MM.1S (cell line): ENCODE measurements at regions not wholly inside any gene's neighbourhood (a gene's known extent, or its start where the extent isn't known, plus 50 kb on each side); places are given as distances from the start of the nearest gene placed in this dataset.

Experiments used
- DNase-seq: peaks from one replicate; pipeline ENCODE4 v3.0.0-alpha.2; 2015
- H2AFZ ChIP-seq: fragments of 300-600 bp; sonication (generic); 2 replicates; pipeline ENCODE4 v1.6.0; 2016; ENCODE audit warnings: antibody characterized with exemption, low read length
- H3F3A ChIP-seq: fragments of 300-600 bp; sonication (generic); 2 replicates; pipeline ENCODE4 v1.6.1; 2016; ENCODE audit warnings: mild to moderate bottlenecking, antibody characterized with exemption, low read length, moderate library complexity, mixed read lengths; ENCODE audit not compliant: insufficient read depth
- H3K27ac ChIP-seq: fragments of 300-600 bp; sonication (generic); 2 replicates; pipeline ENCODE4 v1.5.1; 2016; ENCODE audit warnings: mild to moderate bottlenecking, low read length
- H3K27me3 ChIP-seq: fragments of 300-600 bp; sonication (generic); replicated peaks from 2 replicates; pipeline ENCODE4 v1.6.0; 2016; ENCODE audit warnings: low read length; ENCODE audit not compliant: insufficient read depth
- H3K36me3 ChIP-seq: fragments of 300-600 bp; sonication (generic); replicated peaks from 2 replicates; pipeline ENCODE4 v1.6.1; 2016; ENCODE audit warnings: mild to moderate bottlenecking, low read length, mixed read lengths; ENCODE audit not compliant: insufficient read depth
- H3K4me1 ChIP-seq: fragments of 300-600 bp; sonication (generic); 2 replicates; pipeline ENCODE4 v1.6.1; 2016; ENCODE audit warnings: low read length, mixed read lengths
- H3K4me2 ChIP-seq: fragments of 300-600 bp; sonication (generic); 2 replicates; pipeline ENCODE4 v1.6.0; 2016; ENCODE audit warnings: low read depth, low read length
- H3K4me3 ChIP-seq: fragments of 300-600 bp; sonication (generic); 2 replicates; pipeline ENCODE4 v1.5.1; 2016; ENCODE audit warnings: low read length, mixed read lengths
- H3K79me2 ChIP-seq: fragments of 300-600 bp; sonication (generic); 2 replicates; pipeline ENCODE4 v1.6.1; 2016; ENCODE audit warnings: mixed run types, low read length, mixed read lengths
- H3K9ac ChIP-seq: fragments of 300-600 bp; sonication (generic); 2 replicates; pipeline ENCODE4 v1.6.1; 2016; ENCODE audit warnings: low read length, mixed read lengths
- H3K9me2 ChIP-seq: fragments of 300-600 bp; sonication (generic); replicated peaks from 2 replicates; pipeline ENCODE4 v1.6.1; 2016; ENCODE audit warnings: mild to moderate bottlenecking, low read length, mixed read lengths; ENCODE audit not compliant: insufficient read depth
- H3K9me3 ChIP-seq: fragments of 300-600 bp; sonication (generic); replicated peaks from 2 replicates; pipeline ENCODE4 v1.6.1; 2016; ENCODE audit warnings: mild to moderate bottlenecking, low read length, mixed read lengths; ENCODE audit not compliant: insufficient read depth
- H4K20me1 ChIP-seq: fragments of 300-600 bp; sonication (generic); 2 replicates; pipeline ENCODE4 v1.6.1; 2016; ENCODE audit warnings: mild to moderate bottlenecking, low read length, moderate library complexity, mixed read lengths; ENCODE audit not compliant: insufficient read depth
- EZH2 ChIP-seq: fragments of 300-600 bp; sonication (generic); optimal IDR thresholded peaks from 2 replicates; pipeline ENCODE3; 2017; ENCODE audit warnings: low read depth, mild to moderate bottlenecking, antibody characterized with exemption, low read length, mixed read lengths
- EZH2phosphoT487 ChIP-seq: fragments of 300-600 bp; sonication (generic); IDR thresholded peaks from 2 replicates; pipeline ENCODE4 v1.6.1; 2018; ENCODE audit warnings: antibody characterized with exemption, low read length
- TF ChIP-seq, protein P1 (sequence below): fragments of 300-600 bp; sonication (generic); IDR thresholded peaks from 2 replicates; pipeline ENCODE4 v1.5.1; 2016; ENCODE audit warnings: antibody characterized with exemption, low read length, mixed read lengths

DNA sequence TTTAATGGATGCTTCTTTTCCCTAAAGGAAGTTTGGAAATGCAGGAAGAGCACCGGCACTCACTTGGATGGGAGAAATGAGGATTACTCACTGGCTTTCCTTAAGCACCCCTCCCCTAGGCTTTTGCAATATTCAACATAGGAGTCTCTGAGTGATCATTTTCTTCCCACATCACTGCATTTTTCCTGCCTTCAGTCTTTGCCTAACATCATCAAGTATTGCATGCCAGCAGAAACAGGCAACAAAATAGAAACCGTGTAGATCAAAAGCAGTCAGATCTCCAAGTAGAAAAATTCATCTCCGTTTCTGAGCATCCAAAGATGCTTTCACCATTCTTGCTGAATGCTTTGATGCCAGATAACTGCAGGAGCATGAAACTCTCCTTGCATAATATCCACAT is 119.9 kb downstream of the ADCYAP1R1 start:
- H3K4me2 ChIP-seq, result peak overlapping the region; percentile 74
- H3K79me2 ChIP-seq, result no peaks in the 10 kb centered on the region
- H3K4me3 ChIP-seq, result peak overlapping the region; percentile 28; the same call in 1 of the 2 replicates

GRCh38 chr7:31171216-31171785 is 119.2 kb downstream of the ADCYAP1R1 start:
- TF ChIP-seq, protein P1, sequence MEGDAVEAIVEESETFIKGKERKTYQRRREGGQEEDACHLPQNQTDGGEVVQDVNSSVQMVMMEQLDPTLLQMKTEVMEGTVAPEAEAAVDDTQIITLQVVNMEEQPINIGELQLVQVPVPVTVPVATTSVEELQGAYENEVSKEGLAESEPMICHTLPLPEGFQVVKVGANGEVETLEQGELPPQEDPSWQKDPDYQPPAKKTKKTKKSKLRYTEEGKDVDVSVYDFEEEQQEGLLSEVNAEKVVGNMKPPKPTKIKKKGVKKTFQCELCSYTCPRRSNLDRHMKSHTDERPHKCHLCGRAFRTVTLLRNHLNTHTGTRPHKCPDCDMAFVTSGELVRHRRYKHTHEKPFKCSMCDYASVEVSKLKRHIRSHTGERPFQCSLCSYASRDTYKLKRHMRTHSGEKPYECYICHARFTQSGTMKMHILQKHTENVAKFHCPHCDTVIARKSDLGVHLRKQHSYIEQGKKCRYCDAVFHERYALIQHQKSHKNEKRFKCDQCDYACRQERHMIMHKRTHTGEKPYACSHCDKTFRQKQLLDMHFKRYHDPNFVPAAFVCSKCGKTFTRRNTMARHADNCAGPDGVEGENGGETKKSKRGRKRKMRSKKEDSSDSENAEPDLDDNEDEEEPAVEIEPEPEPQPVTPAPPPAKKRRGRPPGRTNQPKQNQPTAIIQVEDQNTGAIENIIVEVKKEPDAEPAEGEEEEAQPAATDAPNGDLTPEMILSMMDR, result no peak
- TF ChIP-seq EZH2phosphoT487 (no peak), EZH2 (no peak)
- H3F3A ChIP-seq, result peaks cover 5% of the 10 kb centered on the region; the same call in 1 of the 2 replicates

More for the DNA sequence above, 119.9 kb downstream of the ADCYAP1R1 start:
- Histone ChIP-seq H3K9ac (no peak overlapping the region), H3K4me1 (peaks cover 14% of the 10 kb centered on the region), H2AFZ (peak overlapping the region; percentile 49), H3K27ac (no peak overlapping the region; the same call in 1 of the 2 replicates), H4K20me1 (no peaks in the 10 kb centered on the region), H3K9me3 (no peaks in the 10 kb centered on the region), H3K27me3 (no peaks in the 10 kb centered on the region), H3F3A (peaks cover 5% of the 10 kb centered on the region; the same call in 1 of the 2 replicates), H3K9me2 (no peaks in the 10 kb centered on the region), H3K36me3 (no peaks in the 10 kb centered on the region)
- TF ChIP-seq EZH2, result no peak
- TF ChIP-seq, protein P1, result no peak
- TF ChIP-seq EZH2phosphoT487, result no peak
- no peak for DNase-seq

More at GRCh38 chr7:31171216-31171785, 119.2 kb downstream of the ADCYAP1R1 start:
- H3K36me3 ChIP-seq, result no peaks in the 10 kb centered on the region
- H2AFZ ChIP-seq, result peak overlapping the region; percentile 49
- no peak overlapping the region for H3K9ac ChIP-seq
- H3K4me1 ChIP-seq, result peaks cover 14% of the 10 kb centered on the region
- no peaks in the 10 kb centered on the region for H3K9me3 ChIP-seq
- peak; percentile 71 for DNase-seq
- no peaks in the 10 kb centered on the region for H4K20me1 ChIP-seq
- H3K79me2 ChIP-seq, result no peaks in the 10 kb centered on the region
- no peaks in the 10 kb centered on the region for H3K9me2 ChIP-seq
- no peaks in the 10 kb centered on the region for H3K27me3 ChIP-seq
- peak overlapping the region; percentile 44; the same call in 1 of the 2 replicates for H3K27ac ChIP-seq
- H3K4me3 ChIP-seq, result peak overlapping the region; percentile 28
- H3K4me2 ChIP-seq, result peak overlapping the region; percentile 74
